NCI-H345 (cell line): ENCODE measurements at regions not wholly inside any gene's neighbourhood (a gene's known extent, or its start where the extent isn't known, plus 50 kb on each side); places are given as distances from the start of the nearest gene placed in this dataset.

Experiments
- DNase-seq: peaks from one replicate; lab custom pipeline; 2025; lab: John Stamatoyannopoulos, UW

GRCh38 chr1:38396606-38397005 is 350.0 kb upstream of the POU3F1 start:
- no peak for DNase-seq

GRCh38 chr1:38394303-38394702 is 347.7 kb upstream of the POU3F1 start:
- DNase-seq, result no peak

GRCh38 chr1:38392861-38393260 is 346.3 kb upstream of the POU3F1 start:
- DNase-seq, result no peak

GRCh38 chr1:38381256-38381655 is 334.7 kb upstream of the POU3F1 start:
- DNase-seq, result no peak

GRCh38 chr1:38376577-38376976 is 330.0 kb upstream of the POU3F1 start:
- DNase-seq, result no peak

GRCh38 chr1:38375035-38375434 is 328.4 kb upstream of the POU3F1 start:
- DNase-seq, result no peak

- DNase-seq, result no peak
Measured at GRCh38 chr1:38371505-38371844, 324.9 kb upstream of the POU3F1 start.

GRCh38 chr1:38370716-38371504 is 324.3 kb upstream of the POU3F1 start:
- DNase-seq, result no peak

- DNase-seq, result no peak
Measured at GRCh38 chr1:38365242-38365641, 318.6 kb upstream of the POU3F1 start.

GRCh38 chr1:38361566-38361965 is 315.0 kb upstream of the POU3F1 start:
- no peak for DNase-seq

GRCh38 chr1:38360807-38361206 is 314.2 kb upstream of the POU3F1 start:
- DNase-seq, result no peak

- no peak for DNase-seq
Measured at GRCh38 chr1:38353956-38354355, 307.4 kb upstream of the POU3F1 start.

- DNase-seq, result no peak
Measured at GRCh38 chr1:38352869-38353268, 306.3 kb upstream of the POU3F1 start.

- DNase-seq, result no peak
Measured at GRCh38 chr1:38347446-38348175, 301.0 kb upstream of the POU3F1 start.

GRCh38 chr1:38344716-38345115 is 298.1 kb upstream of the POU3F1 start:
- DNase-seq, result no peak

GRCh38 chr1:38341694-38342093 is 295.1 kb upstream of the POU3F1 start:
- no peak for DNase-seq

GRCh38 chr1:38340409-38340808 is 293.8 kb upstream of the POU3F1 start:
- DNase-seq, result no peak

- no peak for DNase-seq
Measured at GRCh38 chr1:38337711-38338110, 291.1 kb upstream of the POU3F1 start.

- DNase-seq, result no peak
Measured at GRCh38 chr1:38336961-38337360, 290.4 kb upstream of the POU3F1 start.

GRCh38 chr1:38336301-38336923 is 289.8 kb upstream of the POU3F1 start:
- DNase-seq, result no peak

- DNase-seq, result no peak
Measured at GRCh38 chr1:38334930-38335592, 288.5 kb upstream of the POU3F1 start.

GRCh38 chr1:38332649-38333310 is 286.2 kb upstream of the POU3F1 start:
- DNase-seq, result no peak
